ENCODE measurements at regions not wholly inside any gene's neighbourhood (a gene's known extent, or its start where the extent isn't known, plus 50 kb on each side); places are given as distances from the start of the nearest gene placed in this dataset.

DNA sequence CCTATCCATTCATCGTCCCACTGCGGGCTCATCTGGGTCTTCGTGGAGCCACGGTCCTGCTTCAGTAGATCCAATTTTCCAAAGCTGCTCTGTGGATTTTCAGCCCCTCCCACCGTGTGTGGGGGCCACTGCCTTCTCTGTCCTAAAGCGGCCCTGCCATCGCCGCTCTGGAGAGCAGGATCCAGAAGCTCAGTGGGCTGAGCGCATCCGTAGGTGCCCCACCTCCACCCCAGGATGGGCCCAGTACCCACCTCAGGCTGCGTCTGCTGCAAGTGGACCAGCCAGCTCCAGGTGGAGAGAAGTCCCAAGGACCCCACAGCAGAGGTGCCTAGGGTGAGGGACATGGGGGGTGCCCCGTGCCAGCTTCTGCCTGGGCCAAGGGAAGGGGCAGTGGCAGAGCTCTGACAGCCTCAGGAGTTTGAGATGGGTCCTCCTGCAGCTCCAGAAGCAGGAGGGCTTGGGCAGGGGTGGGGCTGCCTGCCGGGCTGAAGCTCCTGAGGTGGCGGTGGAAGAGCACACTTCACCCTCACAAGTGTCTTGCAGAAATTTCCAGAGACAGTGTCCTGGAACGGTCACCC is 148.1 kb upstream of the C14orf180 start:
- no peak for DNase-seq

DNA sequence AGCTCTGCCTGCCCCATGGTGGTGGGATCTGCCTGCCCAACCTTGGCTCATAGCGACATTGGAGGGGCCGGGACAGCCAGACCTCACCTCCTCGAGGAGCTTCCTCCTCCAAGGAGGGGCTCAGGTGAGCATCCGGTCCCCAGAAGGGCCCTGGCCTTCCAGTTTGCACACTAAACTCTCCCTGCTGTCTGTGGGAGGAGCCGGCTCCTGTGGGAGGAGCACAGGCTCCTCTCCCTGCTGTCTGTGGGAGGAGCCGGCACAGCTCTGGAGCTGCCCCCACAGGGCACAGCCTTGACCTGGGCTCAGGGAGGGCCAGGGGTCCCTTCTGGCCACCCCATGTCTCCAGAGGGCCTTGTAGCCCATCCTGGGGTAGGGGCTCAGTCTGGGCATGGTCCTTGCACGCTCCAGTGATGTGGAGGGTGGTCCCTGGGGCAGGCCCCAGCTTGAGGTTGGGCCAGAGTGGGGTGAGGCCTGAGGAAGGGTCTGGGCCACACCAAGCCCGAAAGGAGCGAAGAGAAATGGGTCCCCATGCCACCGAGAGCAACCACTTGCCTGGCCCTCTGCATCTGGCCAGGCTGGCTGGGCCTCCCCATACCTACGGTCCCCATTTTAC is 147.5 kb upstream of the C14orf180 start:
- DNase-seq, result no peak

DNA sequence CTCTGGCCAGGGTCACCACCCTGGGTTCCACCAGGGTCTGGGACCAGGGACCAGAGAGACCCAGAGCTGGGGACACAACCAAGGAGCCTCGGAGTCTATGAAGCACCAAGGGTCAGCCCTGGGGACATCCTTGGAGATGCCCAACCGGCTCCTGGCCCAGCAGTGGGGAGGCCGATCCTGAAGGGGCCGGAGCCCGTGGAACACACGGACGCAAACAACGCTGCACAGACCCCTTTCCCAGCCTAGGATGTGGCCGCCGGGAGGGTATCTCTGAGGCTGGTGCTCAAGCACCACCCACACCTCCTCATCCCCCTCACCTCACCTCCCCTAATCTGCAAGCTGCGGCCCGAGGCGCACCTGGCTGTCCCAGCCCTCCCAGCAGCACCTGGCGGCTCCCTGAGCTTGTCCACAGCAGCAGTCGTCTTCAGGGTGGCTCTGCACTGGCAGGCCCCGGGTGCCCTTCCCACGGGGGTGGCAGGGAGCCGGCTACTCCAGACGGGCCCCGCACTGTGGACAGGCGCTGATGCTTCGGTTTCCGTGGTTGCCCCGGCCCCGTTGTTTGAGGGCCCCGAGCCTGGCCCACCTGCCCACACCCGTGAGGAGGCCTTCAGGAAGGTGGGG is 146.8 kb upstream of the C14orf180 start:
- DNase-seq, result no peak

DNA sequence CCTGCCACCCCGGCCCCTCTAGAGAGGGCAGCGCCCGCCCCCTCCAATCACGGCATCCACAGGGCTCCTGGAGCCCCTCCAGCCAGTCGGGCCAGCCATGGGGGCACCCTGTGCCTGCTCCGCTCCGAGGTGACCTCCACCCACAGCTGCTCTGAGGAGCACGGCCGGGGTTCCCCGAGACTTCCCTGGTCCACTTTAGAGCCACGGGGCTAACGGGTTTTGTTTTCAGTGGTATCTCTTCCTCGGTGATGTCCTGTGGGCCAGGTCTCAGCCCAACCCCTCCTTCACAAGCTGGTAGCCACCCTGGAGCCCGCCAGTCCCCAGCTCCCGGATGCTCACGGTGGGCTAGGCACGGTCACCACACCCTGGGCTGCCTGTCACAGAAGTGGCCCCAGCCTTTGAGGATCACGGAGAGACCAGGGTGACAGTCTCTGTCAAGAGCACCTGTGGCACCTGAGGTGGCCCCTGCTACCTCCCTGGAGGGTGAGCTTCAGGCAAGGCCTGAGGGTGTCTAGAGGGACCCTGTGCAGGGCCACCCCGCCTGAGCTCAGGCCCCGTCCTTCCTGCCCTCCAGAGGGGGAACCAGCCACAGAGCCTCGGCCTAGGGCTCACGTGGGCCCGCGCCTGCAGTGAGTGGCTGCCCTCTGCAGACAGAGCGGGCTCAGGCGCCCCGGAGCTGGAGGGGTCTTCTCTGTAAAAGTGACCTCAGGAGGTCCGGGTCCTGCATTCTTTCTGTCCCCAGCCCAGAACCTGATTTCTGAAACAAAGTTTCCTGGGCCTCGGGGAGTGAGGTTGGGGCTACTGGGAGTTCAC is 146.0 kb upstream of the C14orf180 start:
- DNase-seq, result no peak

DNA sequence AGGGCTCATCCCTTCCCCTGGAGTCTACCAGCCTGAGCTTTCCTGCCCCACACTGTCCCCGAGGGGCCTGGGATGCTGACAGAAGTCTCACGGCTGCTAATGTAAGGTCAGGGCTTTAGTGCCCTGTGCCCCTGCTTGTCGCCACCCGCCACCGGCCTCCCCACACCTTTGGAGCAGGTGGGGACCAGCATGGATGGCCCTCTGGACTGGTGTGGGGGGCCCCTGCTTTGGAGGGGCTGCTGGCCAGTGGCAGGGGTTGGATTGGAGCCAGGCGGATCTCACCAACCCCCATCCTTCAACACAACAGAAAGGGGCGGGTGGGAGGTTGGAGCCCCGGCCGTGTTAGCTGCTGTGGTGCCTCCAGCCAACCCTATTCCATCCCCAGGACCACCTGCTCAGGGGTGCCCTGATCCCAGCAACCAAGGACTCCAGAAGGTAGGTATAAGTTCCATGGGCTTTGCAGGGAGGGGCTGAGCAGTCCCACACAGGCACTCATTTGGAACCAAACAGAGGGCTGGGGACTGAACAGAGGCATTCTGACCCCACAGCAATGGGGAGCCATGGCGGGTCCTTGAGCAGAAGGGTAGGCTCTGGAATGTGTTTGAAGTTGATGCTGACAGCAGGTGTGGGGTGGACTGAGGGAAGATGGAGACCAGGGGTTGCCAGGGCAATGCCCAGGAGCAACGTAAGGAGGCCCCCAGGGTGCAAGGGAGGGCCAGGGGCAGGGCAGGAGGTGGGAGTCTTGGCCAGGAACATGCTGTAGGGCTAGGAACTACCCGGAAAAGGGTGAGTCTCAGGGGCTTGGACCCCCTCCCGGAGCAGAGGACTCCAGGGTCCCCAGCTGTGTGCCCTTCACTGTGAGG is 145.1 kb upstream of the C14orf180 start:
- DNase-seq, result no peak

DNA sequence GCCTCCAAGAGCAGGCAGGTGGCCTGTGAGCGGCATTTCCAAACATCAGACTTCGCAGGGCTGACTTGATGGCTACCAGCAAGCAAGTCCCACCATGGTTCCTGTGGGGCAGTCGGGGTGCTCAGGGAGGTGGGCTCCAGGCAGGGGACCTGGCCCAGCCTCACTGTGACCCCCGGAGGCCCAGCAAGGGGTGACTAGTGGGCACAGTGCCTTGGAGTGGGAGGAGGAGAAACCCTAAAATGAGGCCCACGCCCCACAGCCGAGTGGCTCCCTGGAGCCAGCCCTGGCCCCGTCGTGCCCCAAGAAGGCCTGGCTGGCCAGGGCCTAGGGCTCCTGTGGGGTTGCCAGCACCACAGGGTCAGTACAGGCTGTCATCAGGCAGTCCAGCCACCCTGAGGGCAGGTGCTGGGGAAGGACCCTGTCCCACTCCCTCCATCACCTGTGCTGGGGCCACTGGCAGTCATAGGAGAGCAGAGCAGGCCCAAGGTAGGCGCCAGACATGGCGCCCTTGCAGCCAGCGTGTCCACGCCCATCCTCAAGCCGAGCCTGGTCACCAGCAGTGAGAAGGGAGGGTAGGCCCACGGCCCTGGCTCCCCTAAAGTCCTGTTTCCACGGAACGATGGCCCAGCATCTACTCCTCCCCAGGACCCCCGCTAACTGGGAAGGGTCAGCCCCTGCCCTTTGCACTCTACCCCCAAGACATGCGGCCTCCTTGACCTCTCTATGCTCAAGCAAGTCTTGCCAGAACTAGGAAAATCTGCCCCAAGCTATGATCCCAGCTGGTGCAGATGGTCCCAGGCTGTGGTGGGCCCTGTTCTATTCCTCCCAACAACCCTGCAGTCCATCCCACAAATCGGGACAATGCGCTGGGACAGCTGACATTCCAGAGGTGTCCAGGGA is 144.2 kb upstream of the C14orf180 start:
- DNase-seq, result no peak

DNA sequence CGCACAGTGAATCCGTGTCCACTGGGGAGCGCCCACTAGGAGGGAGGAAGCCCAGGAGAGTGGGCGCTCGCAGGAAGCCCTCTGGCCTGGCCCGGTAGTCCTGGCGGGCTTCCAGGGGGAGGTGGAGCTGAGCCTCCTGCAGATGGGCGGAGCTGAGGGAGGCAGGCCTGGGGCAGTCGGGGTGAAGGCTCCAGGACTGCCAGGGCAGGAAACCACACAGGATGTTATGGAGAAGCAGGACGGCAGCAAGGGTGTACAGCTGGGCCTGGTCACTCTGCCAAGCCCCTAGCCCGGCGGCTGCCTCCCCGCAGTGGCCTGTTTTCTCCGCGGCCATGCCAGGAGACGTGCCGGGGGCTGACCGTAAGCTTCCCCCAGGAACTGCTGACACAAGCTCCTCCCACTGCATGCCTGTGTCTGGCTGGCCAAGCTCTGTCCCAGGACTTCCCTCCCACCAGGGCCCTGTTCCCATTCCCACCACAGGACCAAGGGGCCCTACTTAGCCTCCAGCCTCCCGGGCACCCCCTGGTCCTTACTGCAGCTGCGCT is 143.4 kb upstream of the C14orf180 start:
- peak; percentile 11 to 46 for DNase-seq

DNA sequence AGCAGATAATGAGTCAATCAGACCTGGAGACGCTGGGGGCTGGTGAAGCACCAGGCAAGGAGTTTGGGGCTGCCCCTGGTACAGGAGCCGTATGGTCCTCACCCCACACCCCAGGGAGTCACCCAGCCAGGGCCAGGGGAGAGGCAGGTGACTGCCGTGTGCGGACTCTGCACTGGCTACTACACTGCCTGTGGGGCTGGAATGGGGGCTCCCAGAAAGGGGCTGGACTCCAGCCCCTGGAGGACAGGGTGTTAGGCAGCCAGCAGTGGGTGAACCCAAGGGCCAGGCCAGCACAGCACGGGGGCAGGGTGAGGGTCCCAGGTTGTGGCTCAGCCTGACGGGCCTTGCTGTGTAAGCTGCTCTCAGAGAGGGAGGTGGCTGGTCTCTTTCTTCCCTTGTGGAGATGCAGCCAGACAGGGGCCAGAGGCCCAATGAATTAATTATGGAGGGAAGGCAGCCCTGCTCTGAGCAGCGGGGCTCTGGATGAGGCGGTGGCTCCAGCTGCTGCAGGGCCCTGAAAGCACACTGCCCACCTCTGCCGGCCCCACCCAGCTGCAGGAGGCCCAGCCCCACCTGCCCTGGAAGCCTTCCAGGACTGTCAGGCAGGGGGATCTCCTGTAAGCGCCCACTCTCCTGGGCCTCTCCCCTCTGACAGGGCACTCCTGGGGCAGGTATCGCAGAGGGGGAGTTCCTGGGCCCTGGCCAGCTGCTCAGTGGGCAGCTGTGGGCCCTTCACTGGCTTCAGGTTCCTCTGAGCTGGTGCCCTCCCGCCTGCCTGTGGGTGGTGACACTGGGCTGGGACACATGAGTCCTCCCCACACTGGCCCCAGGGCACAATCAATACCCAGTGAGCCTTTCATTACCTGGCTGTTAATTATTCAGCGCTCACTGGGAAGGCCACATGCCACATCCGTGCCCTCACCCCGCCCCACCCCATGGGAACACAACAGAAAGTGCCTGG is 142.5 kb upstream of the C14orf180 start:
- DNase-seq, result no peak

DNA sequence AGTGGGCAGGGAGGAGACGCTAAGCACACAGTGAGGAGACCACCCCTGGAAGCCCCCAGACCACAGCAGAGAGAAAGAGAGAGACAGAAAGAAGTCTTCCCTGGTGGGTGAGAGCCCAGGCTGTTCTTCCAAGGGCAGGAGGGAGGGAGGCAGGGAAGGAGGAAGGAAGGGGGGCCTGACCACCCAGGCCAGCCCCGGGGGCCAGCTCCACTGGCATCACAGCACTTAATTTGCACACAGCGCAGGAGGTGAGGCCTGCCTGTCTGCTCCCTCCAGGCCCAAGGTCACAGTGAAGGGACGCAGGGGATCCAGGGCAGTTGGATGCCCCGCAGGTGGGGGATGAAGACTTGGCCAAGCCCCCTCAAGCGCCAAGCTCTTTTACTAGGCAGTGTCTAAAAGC is 141.9 kb upstream of the C14orf180 start:
- DNase-seq, result no peak

DNA sequence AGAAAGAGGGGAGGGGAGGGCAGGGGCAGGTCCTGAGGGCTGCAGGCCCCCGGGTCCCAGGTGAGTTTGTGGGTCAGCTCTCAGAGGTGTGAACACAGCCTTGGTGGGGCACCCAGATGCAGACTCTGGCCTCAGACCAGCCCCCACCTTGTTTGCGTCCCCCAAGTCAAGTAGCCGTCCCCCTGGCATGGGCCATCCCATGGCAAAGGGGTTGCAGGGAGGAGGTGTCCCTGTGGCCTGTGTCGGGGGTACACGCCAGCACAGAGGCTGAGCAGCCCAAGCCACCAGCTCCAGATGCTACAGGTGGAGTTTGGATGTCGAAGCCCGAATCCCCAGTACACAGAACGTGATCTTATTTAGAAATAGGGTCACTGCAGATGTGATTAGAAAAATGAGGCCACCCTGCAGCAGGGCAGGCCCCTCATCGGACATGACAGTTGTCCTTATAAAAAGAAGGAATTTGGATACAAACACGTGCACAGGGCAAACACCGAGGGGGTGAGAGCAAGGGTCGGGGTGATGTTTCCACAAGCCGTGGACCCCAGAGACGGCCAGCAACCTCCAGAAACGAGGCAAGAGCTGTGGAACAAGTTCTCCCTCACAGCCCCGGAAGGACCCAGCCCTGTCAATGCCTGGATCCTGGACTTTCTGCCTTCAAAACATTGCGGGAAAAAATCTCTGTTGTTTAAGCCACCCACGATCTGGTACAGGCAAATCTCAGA is 141.2 kb upstream of the C14orf180 start:
- DNase-seq, result no peak

DNA sequence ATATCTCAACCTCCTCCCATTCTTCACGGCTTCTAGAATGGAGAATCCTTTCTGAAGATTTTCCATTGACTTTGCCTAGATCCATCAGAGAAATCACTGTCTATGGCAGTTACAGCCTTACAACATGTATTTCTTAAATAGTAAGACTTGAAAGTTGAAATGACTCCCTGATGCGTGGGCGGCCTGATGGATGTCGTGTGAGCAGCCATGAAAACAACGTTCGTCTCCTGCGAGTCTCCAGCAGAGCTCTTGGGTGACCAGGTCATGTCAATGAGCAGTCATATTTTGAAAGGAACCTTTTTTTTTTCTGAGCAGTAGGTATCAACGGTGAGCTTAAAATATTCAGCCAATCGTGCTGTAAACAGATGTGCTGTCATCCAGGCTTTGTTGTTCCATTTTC is 139.9 kb upstream of the C14orf180 start:
- no peak for DNase-seq

DNA sequence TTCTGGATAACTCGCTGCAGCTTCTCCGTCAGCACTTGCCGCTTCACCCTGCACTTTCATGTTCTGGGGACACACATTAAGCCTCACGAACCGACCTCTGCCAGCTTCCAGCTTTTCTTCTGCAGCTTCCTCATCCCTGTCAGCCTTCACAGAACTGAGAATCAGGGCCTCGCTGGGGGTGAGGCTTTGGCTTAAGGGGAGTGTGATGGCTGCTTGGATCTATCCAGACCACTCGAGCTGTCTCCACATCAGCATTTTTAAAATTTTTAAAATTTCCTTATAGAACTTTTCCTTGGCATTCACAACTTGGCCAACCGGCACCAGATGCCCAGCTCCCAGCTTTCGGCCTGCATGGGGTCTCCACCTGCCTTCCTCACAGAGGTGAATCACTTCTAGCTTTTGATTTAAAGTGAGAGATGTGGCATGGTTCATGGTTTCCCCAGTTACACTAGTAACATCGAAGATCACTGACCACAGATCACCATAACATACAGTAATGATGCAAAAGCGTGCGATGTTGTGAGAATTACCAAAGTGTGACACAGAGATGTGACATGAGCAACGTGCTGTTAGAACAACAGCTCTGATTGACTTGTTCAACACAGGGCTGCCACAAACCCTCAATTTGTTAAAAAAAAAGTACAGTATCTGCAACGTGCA is 139.1 kb upstream of the C14orf180 start:
- DNase-seq, result no peak

DNA sequence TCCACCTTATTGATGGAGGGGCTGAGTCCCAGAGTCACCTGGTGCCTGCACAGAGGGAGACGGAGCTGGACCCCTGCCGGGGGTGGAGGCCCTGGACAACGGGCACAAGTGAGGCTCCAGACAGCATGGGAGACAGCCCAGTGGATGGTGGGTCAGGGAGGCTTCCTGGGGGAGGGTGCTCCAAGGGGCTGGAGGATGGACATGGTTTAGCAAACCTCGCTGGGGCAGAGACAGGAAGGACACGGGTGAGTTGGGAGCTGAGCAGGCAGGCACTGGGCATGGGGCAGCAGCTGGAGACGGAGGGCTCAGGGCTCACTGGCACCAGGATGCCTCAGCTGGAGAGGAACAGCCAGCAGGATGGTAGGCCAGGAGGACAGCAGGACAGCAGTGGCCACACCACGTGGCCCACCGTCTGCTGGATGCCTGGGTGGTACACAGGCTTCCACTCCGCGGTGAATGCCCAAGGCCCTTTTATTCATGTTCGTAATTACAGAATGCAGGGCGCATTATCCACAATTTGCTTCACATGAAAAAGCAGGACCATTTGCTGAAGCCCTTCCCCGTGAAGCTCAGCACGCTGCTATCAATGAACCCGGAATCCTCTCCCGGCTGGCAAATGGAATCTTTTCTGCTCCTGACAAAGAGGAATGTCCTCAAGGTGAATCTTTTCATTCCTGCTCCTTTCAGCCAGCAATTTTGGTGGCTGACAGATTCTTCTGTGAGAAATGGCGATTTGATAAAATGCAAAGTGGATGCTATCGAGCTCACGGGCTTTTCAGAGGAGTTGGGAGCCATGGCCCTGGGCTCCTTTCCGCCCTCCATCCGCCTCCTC is 138.1 kb upstream of the C14orf180 start:
- DNase-seq, result no peak

DNA sequence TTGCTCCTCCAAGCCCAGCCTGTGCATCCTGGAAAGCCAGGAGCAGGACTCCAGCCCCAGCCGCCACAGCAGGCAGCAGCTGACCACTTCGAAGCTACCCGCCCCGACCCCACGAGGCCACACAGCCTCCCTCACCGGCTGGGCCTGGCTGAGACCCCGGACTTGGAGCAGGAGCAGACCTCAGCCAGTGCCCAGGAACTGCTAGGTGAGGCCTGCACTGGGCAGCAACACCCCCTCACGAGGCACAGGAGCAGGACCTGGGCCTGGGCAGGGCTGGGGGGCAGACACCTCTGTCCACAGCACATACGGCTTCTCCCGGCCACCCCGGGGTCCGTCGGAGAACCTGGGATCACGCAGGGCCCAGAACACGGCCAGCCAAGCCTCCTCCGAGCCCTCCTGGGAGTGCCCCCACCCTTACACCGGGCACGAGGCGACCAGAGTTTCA is 137.4 kb upstream of the C14orf180 start:
- DNase-seq, result no peak

DNA sequence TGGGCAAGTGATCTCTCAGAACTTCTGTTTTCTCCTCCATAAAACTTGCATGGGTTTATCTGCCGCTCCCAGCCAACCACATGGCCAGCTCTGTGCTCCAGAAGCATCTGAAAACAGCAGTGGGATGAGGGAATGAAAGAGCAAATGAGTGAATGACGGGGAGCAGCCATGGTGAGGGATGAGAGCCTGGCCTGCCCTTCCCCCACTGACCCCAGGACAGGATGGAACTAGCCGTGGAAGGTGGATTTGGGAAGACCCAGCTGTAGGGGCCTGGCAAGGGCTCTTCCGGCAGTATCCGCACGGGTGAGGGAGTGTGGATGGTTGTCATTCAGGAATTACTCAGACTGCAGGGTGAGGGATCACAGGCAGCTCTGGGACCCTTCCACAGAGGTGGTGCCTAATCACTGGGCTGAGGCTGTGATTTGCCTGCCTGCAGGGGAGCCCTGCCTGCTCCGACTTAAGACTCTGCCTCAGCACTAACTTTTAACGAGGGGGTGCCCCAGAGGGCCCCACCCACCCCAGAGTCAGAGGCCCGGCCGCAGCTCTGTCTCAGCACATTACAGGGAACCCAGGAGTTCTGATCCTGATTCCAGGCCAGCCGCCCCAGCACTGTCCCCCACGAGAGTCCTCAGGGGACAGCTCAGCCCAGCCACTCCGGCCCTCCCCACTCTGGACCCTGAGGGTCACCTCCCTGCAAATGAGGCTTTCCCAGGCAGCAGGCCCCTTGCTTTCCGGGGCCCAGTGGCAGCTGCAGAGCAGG is 136.8 kb upstream of the C14orf180 start:
- no peak for DNase-seq

DNA sequence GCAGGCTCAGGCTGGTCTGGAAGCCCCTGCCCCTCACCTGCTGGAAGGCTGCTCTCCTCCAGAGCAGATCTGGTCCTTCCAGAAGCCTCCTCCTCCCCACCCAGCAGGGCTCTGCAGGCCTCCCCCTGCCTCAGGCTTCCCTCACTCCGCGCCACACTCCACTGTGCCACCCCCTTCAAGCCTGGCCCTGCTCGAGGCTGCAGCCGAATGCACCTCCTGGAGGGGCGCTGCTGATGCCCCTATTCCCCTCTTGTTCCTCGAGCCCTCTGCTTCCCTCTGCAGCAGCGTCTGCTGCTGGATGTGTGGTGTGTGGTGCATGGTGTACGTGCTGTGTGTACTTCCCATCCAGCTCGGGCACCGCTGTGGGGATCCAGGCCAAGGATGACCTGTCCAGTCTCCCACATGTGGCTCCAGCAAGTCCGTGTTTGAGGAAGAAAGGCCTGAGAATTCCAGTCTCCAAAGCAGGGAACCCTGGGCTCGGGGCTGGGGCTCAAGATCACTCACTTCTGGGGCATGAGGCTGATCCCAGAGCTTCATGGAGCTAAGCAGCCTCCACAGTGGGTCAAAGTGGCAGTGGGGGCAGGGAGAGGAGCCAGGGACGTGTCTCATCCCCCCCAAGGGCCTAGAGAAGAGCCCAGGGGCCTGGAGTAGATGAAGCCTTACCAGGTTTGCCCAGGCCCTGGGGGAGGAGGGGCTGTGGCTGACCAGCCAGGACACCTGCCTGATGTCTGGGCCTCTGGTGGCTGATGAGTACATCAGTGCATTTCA is 136.0 kb upstream of the C14orf180 start:
- no peak for DNase-seq
